ENCODE measurements at regions not wholly inside any gene's neighbourhood (a gene's known extent, or its start where the extent isn't known, plus 50 kb on each side); places are given as distances from the start of the nearest gene placed in this dataset.
"Not testable (repeated sequence)": the region's sequence is repeated elsewhere in the genome, so short reads cannot be mapped to it uniquely, and the experiment has no call there.

- in situ Hi-C loops (cut with MboI; ENCODE audit: low sequenced_read_pairs), result no loop called here
Observed at GRCh38 chr3:17915341-17915740, 172.9 kb upstream of the TBC1D5 start.

- in situ Hi-C loops (cut with MboI; ENCODE audit: low sequenced_read_pairs), result no loop called here
Observed at GRCh38 chr3:17913359-17913758, 170.9 kb upstream of the TBC1D5 start.

GRCh38 chr3:17911986-17912760 is 169.7 kb upstream of the TBC1D5 start:
- in situ Hi-C loops (cut with MboI; ENCODE audit: low sequenced_read_pairs), result no loop called here

- in situ Hi-C loops (cut with MboI; ENCODE audit: low sequenced_read_pairs), result no loop called here
Observed at GRCh38 chr3:17910922-17911321, 168.5 kb upstream of the TBC1D5 start.

- in situ Hi-C loops (cut with MboI; ENCODE audit: low sequenced_read_pairs), result no loop called here
Observed at GRCh38 chr3:17909714-17910113, 167.3 kb upstream of the TBC1D5 start.

- in situ Hi-C loops (cut with MboI; ENCODE audit: low sequenced_read_pairs), result no loop called here
Observed at GRCh38 chr3:17908399-17909191, 166.2 kb upstream of the TBC1D5 start.

GRCh38 chr3:17905996-17906395 is 163.6 kb upstream of the TBC1D5 start:
- in situ Hi-C loops (cut with MboI; ENCODE audit: low sequenced_read_pairs), result no loop called here

- in situ Hi-C loops (cut with MboI; ENCODE audit: low sequenced_read_pairs), result no loop called here
Observed at GRCh38 chr3:17901893-17902292, 159.5 kb upstream of the TBC1D5 start.

GRCh38 chr3:17894434-17895060 is 152.1 kb upstream of the TBC1D5 start:
- in situ Hi-C loops (cut with MboI; ENCODE audit: low sequenced_read_pairs), result no loop called here

- in situ Hi-C loops (cut with MboI; ENCODE audit: low sequenced_read_pairs), result no loop called here
Observed at GRCh38 chr3:17891139-17891856, 148.9 kb upstream of the TBC1D5 start.

- in situ Hi-C loops (cut with MboI; ENCODE audit: low sequenced_read_pairs), result no loop called here
Observed at GRCh38 chr3:17885986-17886385, 143.6 kb upstream of the TBC1D5 start.

GRCh38 chr3:17882981-17883380 is 140.6 kb upstream of the TBC1D5 start:
- in situ Hi-C loops (cut with MboI; ENCODE audit: low sequenced_read_pairs), result no loop called here

GRCh38 chr3:17877299-17877698 is 134.9 kb upstream of the TBC1D5 start:
- in situ Hi-C loops (cut with MboI; ENCODE audit: low sequenced_read_pairs), result no loop called here

GRCh38 chr3:17874636-17875035 is 132.2 kb upstream of the TBC1D5 start:
- in situ Hi-C loops (cut with MboI; ENCODE audit: low sequenced_read_pairs), result no loop called here

GRCh38 chr3:17872457-17872856 is 130.0 kb upstream of the TBC1D5 start:
- in situ Hi-C loops (cut with MboI; ENCODE audit: low sequenced_read_pairs), result no loop called here

- in situ Hi-C loops (cut with MboI; ENCODE audit: low sequenced_read_pairs), result no loop called here
Observed at GRCh38 chr3:17865631-17866030, 123.2 kb upstream of the TBC1D5 start.

- in situ Hi-C loops (cut with MboI; ENCODE audit: low sequenced_read_pairs), result no loop called here
Observed at GRCh38 chr3:17861476-17861875, 119.0 kb upstream of the TBC1D5 start.

GRCh38 chr3:17860840-17861471 is 118.5 kb upstream of the TBC1D5 start:
- in situ Hi-C loops (cut with MboI; ENCODE audit: low sequenced_read_pairs), result not testable (repeated sequence)

- in situ Hi-C loops (cut with MboI; ENCODE audit: low sequenced_read_pairs), result no loop called here
Observed at GRCh38 chr3:17852217-17852616, 109.8 kb upstream of the TBC1D5 start.

- in situ Hi-C loops (cut with MboI; ENCODE audit: low sequenced_read_pairs), result no loop called here
Observed at GRCh38 chr3:17850448-17850847, 108.0 kb upstream of the TBC1D5 start.

- in situ Hi-C loops (cut with MboI; ENCODE audit: low sequenced_read_pairs), result loop anchor here (25.0 kb wide), 2 partner anchors 411 to 586 kb away; no protein-coding TSS in a partner anchor
Observed at GRCh38 chr3:17848102-17848501, 105.7 kb upstream of the TBC1D5 start.

Data from HL-60/S4 treated with phorbol 12-myristate 13-acetate at 8.2 ng/mL for 4 days and 3 days (cell line).